Osteocyte (in vitro differentiated cells): ENCODE measurements at regions not wholly inside any gene's neighbourhood (a gene's known extent, or its start where the extent isn't known, plus 50 kb on each side); places are given as distances from the start of the nearest gene placed in this dataset.

Experiments
- DNase-seq: peaks from one replicate; pipeline ENCODE4 v3.0.0; 2021; ENCODE audit warnings: mixed read lengths; ENCODE audit not compliant: unreplicated experiment; ENCODE audit errors: extremely low spot score
- H3K27ac Mint-ChIP-seq: one replicate; pipeline ENCODE4 v1.8.0; 2021; ENCODE audit warnings: mild to moderate bottlenecking, mixed read lengths; ENCODE audit not compliant: unreplicated experiment
- H3K27me3 Mint-ChIP-seq: one replicate; pipeline ENCODE4 v1.8.0; 2021; ENCODE audit warnings: mixed read lengths; ENCODE audit not compliant: unreplicated experiment
- H3K36me3 Mint-ChIP-seq: one replicate; pipeline ENCODE4 v1.8.0; 2021; ENCODE audit warnings: mixed read lengths; ENCODE audit not compliant: unreplicated experiment
- H3K4me1 Mint-ChIP-seq: one replicate; pipeline ENCODE4 v1.8.0; 2021; ENCODE audit warnings: mixed read lengths; ENCODE audit not compliant: unreplicated experiment
- H3K4me3 Mint-ChIP-seq: one replicate; pipeline ENCODE4 v1.8.0; 2021; ENCODE audit warnings: mild to moderate bottlenecking, moderate library complexity, mixed read lengths; ENCODE audit not compliant: unreplicated experiment
- H3K9me3 Mint-ChIP-seq: one replicate; pipeline ENCODE4 v1.8.0; 2021; ENCODE audit warnings: mixed read lengths; ENCODE audit not compliant: unreplicated experiment
- TF ChIP-seq, protein P1 (sequence below): fragments of 200-600 bp; sonication (generic); IDR thresholded peaks from 2 replicates; pipeline ENCODE4 v1.5.0; 2021; ENCODE audit warnings: antibody characterized with exemption, mild to moderate bottlenecking, moderate library complexity

GRCh38 chr1:239558559-239558958 lies 172.2 kb downstream of the CHRM3 start:
- Mint-ChIP-seq H3K36me3 (no peaks in the 10 kb centered on the region), H3K9me3 (no peaks in the 10 kb centered on the region), H3K4me1 (no peaks in the 10 kb centered on the region), H3K27ac (no peak overlapping the region), H3K4me3 (no peak overlapping the region), H3K27me3 (no peaks in the 10 kb centered on the region)
- TF ChIP-seq, protein P1, sequence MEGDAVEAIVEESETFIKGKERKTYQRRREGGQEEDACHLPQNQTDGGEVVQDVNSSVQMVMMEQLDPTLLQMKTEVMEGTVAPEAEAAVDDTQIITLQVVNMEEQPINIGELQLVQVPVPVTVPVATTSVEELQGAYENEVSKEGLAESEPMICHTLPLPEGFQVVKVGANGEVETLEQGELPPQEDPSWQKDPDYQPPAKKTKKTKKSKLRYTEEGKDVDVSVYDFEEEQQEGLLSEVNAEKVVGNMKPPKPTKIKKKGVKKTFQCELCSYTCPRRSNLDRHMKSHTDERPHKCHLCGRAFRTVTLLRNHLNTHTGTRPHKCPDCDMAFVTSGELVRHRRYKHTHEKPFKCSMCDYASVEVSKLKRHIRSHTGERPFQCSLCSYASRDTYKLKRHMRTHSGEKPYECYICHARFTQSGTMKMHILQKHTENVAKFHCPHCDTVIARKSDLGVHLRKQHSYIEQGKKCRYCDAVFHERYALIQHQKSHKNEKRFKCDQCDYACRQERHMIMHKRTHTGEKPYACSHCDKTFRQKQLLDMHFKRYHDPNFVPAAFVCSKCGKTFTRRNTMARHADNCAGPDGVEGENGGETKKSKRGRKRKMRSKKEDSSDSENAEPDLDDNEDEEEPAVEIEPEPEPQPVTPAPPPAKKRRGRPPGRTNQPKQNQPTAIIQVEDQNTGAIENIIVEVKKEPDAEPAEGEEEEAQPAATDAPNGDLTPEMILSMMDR: no peak
- DNase-seq: no peak

GRCh38 chr1:239558991-239559390 lies 172.6 kb downstream of the CHRM3 start:
- TF ChIP-seq, protein P1: no peak
- H3K4me3 Mint-ChIP-seq: no peak overlapping the region
- no peak for DNase-seq

GRCh38 chr1:239560921-239561320 lies 174.6 kb downstream of the CHRM3 start:
- no peak overlapping the region for H3K4me3 Mint-ChIP-seq
- no peak for DNase-seq
- no peaks in the 10 kb centered on the region for H3K4me1 Mint-ChIP-seq
- TF ChIP-seq, protein P1: no peak
- no peaks in the 10 kb centered on the region for H3K27me3 Mint-ChIP-seq
- H3K27ac Mint-ChIP-seq: no peak overlapping the region
- H3K9me3 Mint-ChIP-seq: no peaks in the 10 kb centered on the region
- H3K36me3 Mint-ChIP-seq: no peaks in the 10 kb centered on the region

More at GRCh38 chr1:239558991-239559390, 172.6 kb downstream of the CHRM3 start:
- no peaks in the 10 kb centered on the region for H3K27me3 Mint-ChIP-seq
- no peaks in the 10 kb centered on the region for H3K4me1 Mint-ChIP-seq
- no peak overlapping the region for H3K27ac Mint-ChIP-seq
- H3K9me3 Mint-ChIP-seq: no peaks in the 10 kb centered on the region
- no peaks in the 10 kb centered on the region for H3K36me3 Mint-ChIP-seq

DNA sequence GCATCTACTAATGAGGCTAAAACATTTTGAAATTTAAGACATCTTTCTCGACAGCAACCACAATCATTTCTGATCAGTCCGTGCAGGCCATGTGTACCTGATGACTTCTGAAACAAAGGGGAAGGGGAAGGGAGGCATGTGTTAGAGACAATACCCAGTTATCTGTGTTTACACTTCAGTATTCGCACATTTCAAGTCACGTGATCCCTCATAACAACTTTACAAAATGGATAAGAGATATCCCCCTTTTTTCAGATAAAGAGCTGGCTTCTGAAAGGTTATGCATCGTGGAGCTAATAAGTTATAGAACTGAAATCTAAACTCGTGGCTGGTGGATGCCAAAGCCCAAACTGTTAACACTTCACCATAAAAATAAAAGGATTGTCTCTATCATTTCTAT lies 175.7 kb downstream of the CHRM3 start:
- H3K9me3 Mint-ChIP-seq: no peaks in the 10 kb centered on the region
- H3K4me1 Mint-ChIP-seq: no peaks in the 10 kb centered on the region
- H3K36me3 Mint-ChIP-seq: no peaks in the 10 kb centered on the region
- H3K27ac Mint-ChIP-seq: no peak overlapping the region
- DNase-seq: no peak
- TF ChIP-seq, protein P1: no peak
- no peaks in the 10 kb centered on the region for H3K27me3 Mint-ChIP-seq
- H3K4me3 Mint-ChIP-seq: no peak overlapping the region

DNA sequence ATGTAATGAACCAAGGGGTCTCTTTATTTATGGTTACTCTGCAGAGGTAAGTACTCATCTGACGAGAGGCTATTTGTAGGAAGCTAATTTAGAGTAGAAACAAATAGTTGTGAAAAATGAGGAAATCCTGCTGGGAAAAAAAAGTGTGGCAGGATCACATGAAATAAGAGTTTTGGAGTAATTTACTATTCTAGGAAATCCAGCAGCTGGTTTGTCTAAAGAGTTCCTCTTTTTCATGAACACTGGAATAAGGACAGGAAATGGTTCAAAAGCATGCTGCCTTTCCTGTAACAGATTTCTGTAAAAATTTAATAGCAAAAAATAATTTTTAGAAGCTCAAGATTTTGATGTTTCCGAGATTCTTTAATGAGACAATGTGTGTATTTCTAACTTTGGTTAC lies 177.3 kb downstream of the CHRM3 start:
- no peak overlapping the region for H3K4me3 Mint-ChIP-seq
- H3K9me3 Mint-ChIP-seq: no peaks in the 10 kb centered on the region
- H3K27ac Mint-ChIP-seq: no peak overlapping the region
- no peaks in the 10 kb centered on the region for H3K4me1 Mint-ChIP-seq
- TF ChIP-seq, protein P1: no peak
- no peak for DNase-seq
- H3K36me3 Mint-ChIP-seq: no peaks in the 10 kb centered on the region
- H3K27me3 Mint-ChIP-seq: peaks cover 4% of the 10 kb centered on the region
